Upper lobe of left lung (tissue), 6 donors: ENCODE measurements at regions not wholly inside any gene's neighbourhood (a gene's known extent, or its start where the extent isn't known, plus 50 kb on each side); places are given as distances from the start of the nearest gene placed in this dataset.
"Not testable (repeated sequence)": the region's sequence is repeated elsewhere in the genome, so short reads cannot be mapped to it uniquely, and the experiment has no call there.

Source experiments
- ATAC-seq, 2 donors: fragments of 200-7000 bp; cut with Tn5 transposase; one replicate each; pipeline ENCODE4 v1.9.1; 2022; ENCODE audit warnings: mild to moderate bottlenecking in 2 of 2, moderate library complexity in 2 of 2; ENCODE audit not compliant: low FRiP score in 2 of 2
- DNase-seq, 2 donors: peaks; one replicate each; pipeline ENCODE4 v3.0.0-alpha.2; 2019 to 2020
- H3K27ac ChIP-seq, 4 donors: fragments of 200-600 bp; sonication (generic); one replicate each; pipeline ENCODE4 v1.5.1; 2016 to 2019
- H3K27me3 ChIP-seq, 4 donors: fragments of 200-600 bp; sonication (generic); one replicate each; pipeline ENCODE4 v1.5.1; 2017 to 2019
- H3K36me3 ChIP-seq, 4 donors: fragments of 200-600 bp; sonication (generic); one replicate each; pipeline ENCODE4 v1.5.1; 2016 to 2019
- H3K4me1 ChIP-seq, 4 donors: fragments of 200-600 bp; sonication (generic); one replicate each; pipeline ENCODE4 v1.5.1; 2018 to 2019
- H3K4me3 ChIP-seq, 4 donors: fragments of 200-600 bp; sonication (generic); one replicate each; pipeline ENCODE4 v1.5.1; 2017 to 2019; ENCODE audit warnings: mild to moderate bottlenecking in 2 of 4, moderate library complexity in 1 of 4
- H3K9me3 ChIP-seq, 4 donors: fragments of 200-600 bp; sonication (generic); one replicate each; pipeline ENCODE4 v1.5.1; 2018 to 2019
- CTCF ChIP-seq, 6 experiments: fragments of 450-650 bp in 4 of 6; fragments of 200-600 bp in 2 of 6; sonication (generic) in 2 of 6; IDR thresholded peaks; one replicate each; pipeline ENCODE4 v1.5.1; 2016 to 2019; ENCODE audit warnings: antibody characterized with exemption in 6 of 6
- EP300 ChIP-seq, 4 donors: sonication (generic); formaldehyde crosslinking; IDR thresholded peaks; one replicate each; pipeline ENCODE4 v1.5.1; 2017; ENCODE audit warnings: antibody characterized with exemption in 4 of 4, control low read depth in 2 of 4
- POLR2A ChIP-seq, 4 donors: fragments of 450-650 bp; IDR thresholded peaks; one replicate each; pipeline ENCODE4 v1.5.1; 2016 to 2017; ENCODE audit warnings: antibody characterized with exemption in 4 of 4, mild to moderate bottlenecking in 2 of 4
- POLR2AphosphoS5 ChIP-seq, 2 donors: sonication (generic); formaldehyde crosslinking; IDR thresholded peaks; one replicate each; pipeline ENCODE4 v1.5.1; 2017; ENCODE audit warnings: antibody characterized with exemption in 2 of 2
- WGBS, 2 donors: methylation state at CpG; one replicate each; pipeline ENCODE4 v1.1.5; 2017 to 2018; 5-methylcytosine and 5-hydroxymethylcytosine counted together
- donor health status: DM: no; HTN: no; CAD: no; lungs with moderate emphysema.
- donor health status: DM: no; HTN: yes; CAD: no; lungs with severe emphysema.

GRCh38 chr7:24157666-24158065, 126.3 kb upstream of the NPY start:
- TF ChIP-seq CTCF (IDR thresholded peaks at IDR 0.05) (no peak), POLR2AphosphoS5 (IDR thresholded peaks at IDR 0.05) (no peak), POLR2A (IDR thresholded peaks at IDR 0.05) (no peak), EP300 (IDR thresholded peaks at IDR 0.05) (no peak)
- no peaks in the 10 kb centered on the region for H3K4me1 ChIP-seq
- H3K4me3 ChIP-seq = no peak overlapping the region
- ATAC-seq = no peak
- no peaks in the 10 kb centered on the region for H3K27me3 ChIP-seq
- WGBS, 2 donors = 94 to 95% methylated on average over 3 of the region's 3 CpGs
- H3K27ac ChIP-seq = no peak overlapping the region
- no peak for DNase-seq
- H3K36me3 ChIP-seq = no peaks in the 10 kb centered on the region
- H3K9me3 ChIP-seq = no peaks in the 10 kb centered on the region

GRCh38 chr7:24158975-24159374, 125.0 kb upstream of the NPY start:
- H3K27ac ChIP-seq = no peak overlapping the region
- TF ChIP-seq POLR2A (IDR thresholded peaks at IDR 0.05) = no peak
- no peak for TF ChIP-seq EP300 (IDR thresholded peaks at IDR 0.05)
- no peak for DNase-seq
- H3K9me3 ChIP-seq = no peaks in the 10 kb centered on the region
- no peaks in the 10 kb centered on the region for H3K36me3 ChIP-seq
- no peaks in the 10 kb centered on the region for H3K27me3 ChIP-seq
- H3K4me3 ChIP-seq = no peak overlapping the region
- ATAC-seq = no peak
- H3K4me1 ChIP-seq = no peaks in the 10 kb centered on the region
- WGBS, 2 donors = 83 to 91% methylated on average over 6 of the region's 6 CpGs

GRCh38 chr7:24164401-24164800, 119.6 kb upstream of the NPY start:
- Histone ChIP-seq H3K36me3 (no peaks in the 10 kb centered on the region), H3K27me3 (no peaks in the 10 kb centered on the region), H3K9me3 (no peaks in the 10 kb centered on the region), H3K4me1 (no peaks in the 10 kb centered on the region), H3K4me3 (no peak overlapping the region), H3K27ac (no peak overlapping the region)
- ATAC-seq (no peak), DNase-seq (no peak)
- WGBS, 2 donors = 60 to 66% methylated on average over 3 to 4 of the region's 4 CpGs
- TF ChIP-seq EP300 (IDR thresholded peaks at IDR 0.05) = no peak
- no peak for TF ChIP-seq POLR2A (IDR thresholded peaks at IDR 0.05)
- TF ChIP-seq CTCF (IDR thresholded peaks at IDR 0.05) = no peak
- no peak for TF ChIP-seq POLR2AphosphoS5 (IDR thresholded peaks at IDR 0.05)

- H3K9me3 ChIP-seq = no peaks in the 10 kb centered on the region
- H3K27me3 ChIP-seq = no peaks in the 10 kb centered on the region
- ATAC-seq (no peak), DNase-seq (no peak)
- H3K4me1 ChIP-seq = no peaks in the 10 kb centered on the region
- no peak overlapping the region for H3K4me3 ChIP-seq
- 81 to 82% methylated on average over 5 of the region's 5 CpGs for WGBS, 2 donors
- TF ChIP-seq POLR2A (IDR thresholded peaks at IDR 0.05) = no peak
- TF ChIP-seq EP300 (IDR thresholded peaks at IDR 0.05) = no peak
- TF ChIP-seq CTCF (IDR thresholded peaks at IDR 0.05) = no peak
- no peak for TF ChIP-seq POLR2AphosphoS5 (IDR thresholded peaks at IDR 0.05)
- H3K27ac ChIP-seq = no peak overlapping the region
- no peaks in the 10 kb centered on the region for H3K36me3 ChIP-seq
Measured at GRCh38 chr7:24169077-24169624, 114.8 kb upstream of the NPY start.

- not testable (repeated sequence) for H3K4me1 ChIP-seq, H3K9me3 ChIP-seq, H3K27me3 ChIP-seq, H3K4me3 ChIP-seq, H3K27ac ChIP-seq, DNase-seq, H3K36me3 ChIP-seq, ATAC-seq
- 90 to 92% methylated on average over 9 of the region's 9 CpGs for WGBS, 2 donors
Measured at GRCh38 chr7:24171951-24172350, 112.0 kb upstream of the NPY start.

GRCh38 chr7:24172856-24173255, 111.1 kb upstream of the NPY start:
- Histone ChIP-seq H3K27ac (no peak overlapping the region), H3K4me3 (no peak overlapping the region), H3K27me3 (no peaks in the 10 kb centered on the region), H3K9me3 (no peaks in the 10 kb centered on the region), H3K4me1 (no peaks in the 10 kb centered on the region), H3K36me3 (no peaks in the 10 kb centered on the region)
- DNase-seq (no peak), ATAC-seq (no peak)
- TF ChIP-seq POLR2A (IDR thresholded peaks at IDR 0.05) (no peak), POLR2AphosphoS5 (IDR thresholded peaks at IDR 0.05) (no peak), EP300 (IDR thresholded peaks at IDR 0.05) (no peak), CTCF (IDR thresholded peaks at IDR 0.05) (no peak)
- 50 to 67% methylated on average over 3 to 4 of the region's 4 CpGs for WGBS, 2 donors
